Common myeloid progenitor, CD34-positive (primary cell): ENCODE measurements at regions not wholly inside any gene's neighbourhood (a gene's known extent, or its start where the extent isn't known, plus 50 kb on each side); places are given as distances from the start of the nearest gene placed in this dataset.
"Not testable (repeated sequence)": the region's sequence is repeated elsewhere in the genome, so short reads cannot be mapped to it uniquely, and the experiment has no call there.

Experiments
- CTCF ChIA-PET: fragments of 350-600 bp; sonication (Branson Sonifier 250); formaldehyde crosslinking; loops from one replicate; lab custom pipeline; 2021; ENCODE audit warnings: antibody characterized with exemption; lab: Charles Lee
- POLR2A ChIA-PET: fragments of 350-600 bp; sonication (Branson Sonifier 250); formaldehyde crosslinking; loops from one replicate; lab custom pipeline; 2021; ENCODE audit warnings: antibody characterized with exemption; lab: Charles Lee
- DNase-seq, 3 donors: peaks; one replicate each; pipeline versions ENCODE4 v3.0.0 to v3.0.0-alpha.2; 2013
- H3K27ac ChIP-seq, 2 experiments: 1 replicate in 1 of 2; 2 replicates in 1 of 2; pipeline ENCODE4 v1.7.0; 2013; ENCODE audit warnings: inconsistent platforms in 2 of 2, low read length in 2 of 2, mild to moderate bottlenecking in 2 of 2, low read depth in 1 of 2, moderate library complexity in 1 of 2; ENCODE audit not compliant: severe bottlenecking in 2 of 2, insufficient read depth in 1 of 2, poor library complexity in 1 of 2
- H3K27me3 ChIP-seq, 5 experiments: replicated peaks in 2 of 5; 1 replicate in 3 of 5; 2 replicates in 2 of 5; pipeline versions ENCODE4 v1.6.1 to v1.7.0; 2013; ENCODE audit warnings: low read length in 4 of 5, mild to moderate bottlenecking in 2 of 5, moderate library complexity in 2 of 5, inconsistent platforms in 1 of 5; ENCODE audit not compliant: insufficient read depth in 5 of 5, control insufficient read depth in 4 of 5
- H3K36me3 ChIP-seq, 4 experiments: 1 replicate in 2 of 4; 2 replicates in 2 of 4; pipeline versions ENCODE4 v1.6.1 to v1.7.0; 2013; ENCODE audit warnings: low read length in 3 of 4, control low read depth in 1 of 4, mild to moderate bottlenecking in 1 of 4; ENCODE audit not compliant: control insufficient read depth in 4 of 4, insufficient read depth in 4 of 4
- H3K4me1 ChIP-seq, 4 experiments: 1 replicate in 3 of 4; 2 replicates in 1 of 4; pipeline versions ENCODE4 v1.6.1 to v1.7.1; 2013; ENCODE audit warnings: low read length in 3 of 4, mild to moderate bottlenecking in 3 of 4, control low read depth in 1 of 4, inconsistent platforms in 1 of 4, moderate library complexity in 1 of 4; ENCODE audit not compliant: control insufficient read depth in 4 of 4, insufficient read depth in 4 of 4; ENCODE audit errors: control extremely low read depth in 1 of 4
- H3K4me3 ChIP-seq, 7 experiments: 1 replicate in 4 of 7; 2 replicates in 3 of 7; pipeline versions ENCODE4 v1.5.1 to v1.7.0; 2013; ENCODE audit warnings: mild to moderate bottlenecking in 7 of 7, low read length in 6 of 7, moderate library complexity in 6 of 7, inconsistent platforms in 2 of 7, low read depth in 2 of 7, control low read depth in 1 of 7; ENCODE audit not compliant: insufficient read depth in 4 of 7, control insufficient read depth in 1 of 7; ENCODE audit errors: extremely low read depth in 1 of 7
- H3K9me3 ChIP-seq, 5 experiments: 1 replicate in 4 of 5; 2 replicates in 1 of 5; pipeline versions ENCODE4 v1.6.1 to v1.7.1; 2013; ENCODE audit warnings: low read length in 4 of 5, mild to moderate bottlenecking in 2 of 5, inconsistent platforms in 1 of 5, low read depth in 1 of 5, moderate library complexity in 1 of 5; ENCODE audit not compliant: control insufficient read depth in 4 of 5, insufficient read depth in 2 of 5; ENCODE audit errors: control extremely low read depth in 1 of 5
- WGBS: methylation state at CpG from one replicate; pipeline ENCODE4 v1.1.5; 2013; ENCODE audit not compliant: insufficient coverage; 5-methylcytosine and 5-hydroxymethylcytosine counted together

DNA sequence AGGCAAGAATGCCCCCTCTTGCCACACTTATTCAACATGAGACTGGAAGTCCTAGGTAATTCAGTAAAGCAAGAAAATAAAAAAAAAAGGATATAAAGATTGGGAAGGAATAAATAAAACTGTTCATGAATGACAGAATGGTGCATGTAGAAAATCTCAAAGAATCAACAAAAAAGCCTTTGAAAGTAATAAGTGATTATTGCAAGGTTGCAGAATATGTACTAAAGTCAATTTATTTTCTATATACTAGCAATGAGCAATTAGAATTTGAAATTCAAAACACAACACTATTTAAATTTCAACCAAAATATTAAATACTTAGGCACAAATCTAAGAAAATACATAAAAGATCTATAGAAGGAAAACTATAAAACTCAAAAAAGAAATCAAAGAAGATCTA lies 58.6 kb downstream of the MAGEA10 start:
- H3K4me3 ChIP-seq, result no peak overlapping the region
- H3K27me3 ChIP-seq, result no peaks in the 10 kb centered on the region
- H3K27ac ChIP-seq, result no peak overlapping the region
- POLR2A ChIA-PET, result no interaction called here
- no peak for DNase-seq
- H3K36me3 ChIP-seq, result no peaks in the 10 kb centered on the region
- no peaks in the 10 kb centered on the region for H3K4me1 ChIP-seq
- CTCF ChIA-PET, result no interaction called here
- H3K9me3 ChIP-seq, result no peaks in the 10 kb centered on the region

- Histone ChIP-seq H3K27me3 (no peaks in the 10 kb centered on the region), H3K27ac (no peak overlapping the region), H3K4me1 (no peaks in the 10 kb centered on the region), H3K36me3 (no peaks in the 10 kb centered on the region), H3K9me3 (no peaks in the 10 kb centered on the region), H3K4me3 (no peak overlapping the region)
- ChIA-PET POLR2A (no interaction called here), CTCF (no interaction called here)
- WGBS, result no CpG with 5 or more reads among the region's 1 CpG
- no peak for DNase-seq
Measured at GRCh38 chrX:152074163-152074562, 64.2 kb downstream of the MAGEA10 start.

- no peaks in the 10 kb centered on the region for H3K27me3 ChIP-seq
- no peak for DNase-seq
- H3K4me3 ChIP-seq, result no peak overlapping the region
- WGBS, result 84% methylated on average over 2 of the region's 4 CpGs
- ChIA-PET POLR2A (no interaction called here), CTCF (no interaction called here)
- H3K9me3 ChIP-seq, result no peaks in the 10 kb centered on the region
- H3K36me3 ChIP-seq, result no peaks in the 10 kb centered on the region
- no peak overlapping the region for H3K27ac ChIP-seq
- no peaks in the 10 kb centered on the region for H3K4me1 ChIP-seq
Measured at GRCh38 chrX:152072236-152072635, 66.1 kb downstream of the MAGEA10 start.

- POLR2A ChIA-PET, result no interaction called here
- CTCF ChIA-PET, result no interaction called here
- no peaks in the 10 kb centered on the region for H3K9me3 ChIP-seq
- H3K27ac ChIP-seq, result no peak overlapping the region
- H3K4me3 ChIP-seq, result no peak overlapping the region
- no peak for DNase-seq
- H3K4me1 ChIP-seq, result no peaks in the 10 kb centered on the region
- H3K36me3 ChIP-seq, result no peaks in the 10 kb centered on the region
- WGBS, result no CpG with 5 or more reads among the region's 2 CpGs
- H3K27me3 ChIP-seq, result no peaks in the 10 kb centered on the region
Measured at GRCh38 chrX:152070144-152070543, 68.2 kb downstream of the MAGEA10 start.

DNA sequence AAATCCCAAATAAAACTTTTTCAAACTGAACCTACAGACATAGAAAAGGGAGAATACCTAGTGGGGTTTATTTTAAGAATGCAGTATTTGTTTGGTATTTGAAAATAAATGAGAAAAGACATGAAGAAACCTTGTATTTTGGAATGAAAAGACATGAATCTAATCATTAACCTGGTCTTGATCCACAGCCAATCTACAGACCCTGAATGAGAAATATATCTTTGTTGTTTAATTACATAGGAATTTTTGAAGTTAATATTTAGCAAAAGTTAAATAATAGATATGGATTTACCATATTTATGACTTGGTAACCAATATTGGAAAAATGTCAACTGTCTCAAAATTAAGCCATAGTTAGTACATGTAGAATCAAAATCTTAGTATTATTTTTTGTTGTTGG lies 76.8 kb downstream of the MAGEA10 start:
- Histone ChIP-seq H3K4me1 (no peaks in the 10 kb centered on the region), H3K27me3 (no peaks in the 10 kb centered on the region), H3K27ac (no peak overlapping the region), H3K36me3 (no peaks in the 10 kb centered on the region), H3K4me3 (no peak overlapping the region), H3K9me3 (no peaks in the 10 kb centered on the region)
- no peak for DNase-seq
- CTCF ChIA-PET, result no interaction called here
- POLR2A ChIA-PET, result no interaction called here

GRCh38 chrX:152061083-152061482 lies 77.3 kb downstream of the MAGEA10 start:
- H3K4me3 ChIP-seq, result no peak overlapping the region

GRCh38 chrX:152050623-152051022 lies 76.1 kb upstream of the GABRE start:
- H3K27ac ChIP-seq, H3K27me3 ChIP-seq, H3K36me3 ChIP-seq, H3K4me1 ChIP-seq, H3K4me3 ChIP-seq, CTCF ChIA-PET, DNase-seq, H3K9me3 ChIP-seq, POLR2A ChIA-PET: not testable (repeated sequence)
- WGBS, result no CpG with 5 or more reads among the region's 1 CpG

More at GRCh38 chrX:152061083-152061482, 77.3 kb downstream of the MAGEA10 start:
- Histone ChIP-seq H3K36me3 (no peaks in the 10 kb centered on the region), H3K9me3 (no peaks in the 10 kb centered on the region), H3K27ac (no peak overlapping the region), H3K27me3 (no peaks in the 10 kb centered on the region), H3K4me1 (no peaks in the 10 kb centered on the region)
- no peak for DNase-seq
- ChIA-PET CTCF (no interaction called here), POLR2A (no interaction called here)
- WGBS, result 67% methylated on average over 1 of the region's 8 CpGs
